ENCODE measurements at regions not wholly inside any gene's neighbourhood (a gene's known extent, or its start where the extent isn't known, plus 50 kb on each side); places are given as distances from the start of the nearest gene placed in this dataset.

GRCh38 chr3:156033428-156033827 is 87.0 kb upstream of the KCNAB1 start:
- no peak for TF ChIP-seq POLR2A (IDR thresholded peaks at IDR 0.05)
- TF ChIP-seq, protein P1, sequence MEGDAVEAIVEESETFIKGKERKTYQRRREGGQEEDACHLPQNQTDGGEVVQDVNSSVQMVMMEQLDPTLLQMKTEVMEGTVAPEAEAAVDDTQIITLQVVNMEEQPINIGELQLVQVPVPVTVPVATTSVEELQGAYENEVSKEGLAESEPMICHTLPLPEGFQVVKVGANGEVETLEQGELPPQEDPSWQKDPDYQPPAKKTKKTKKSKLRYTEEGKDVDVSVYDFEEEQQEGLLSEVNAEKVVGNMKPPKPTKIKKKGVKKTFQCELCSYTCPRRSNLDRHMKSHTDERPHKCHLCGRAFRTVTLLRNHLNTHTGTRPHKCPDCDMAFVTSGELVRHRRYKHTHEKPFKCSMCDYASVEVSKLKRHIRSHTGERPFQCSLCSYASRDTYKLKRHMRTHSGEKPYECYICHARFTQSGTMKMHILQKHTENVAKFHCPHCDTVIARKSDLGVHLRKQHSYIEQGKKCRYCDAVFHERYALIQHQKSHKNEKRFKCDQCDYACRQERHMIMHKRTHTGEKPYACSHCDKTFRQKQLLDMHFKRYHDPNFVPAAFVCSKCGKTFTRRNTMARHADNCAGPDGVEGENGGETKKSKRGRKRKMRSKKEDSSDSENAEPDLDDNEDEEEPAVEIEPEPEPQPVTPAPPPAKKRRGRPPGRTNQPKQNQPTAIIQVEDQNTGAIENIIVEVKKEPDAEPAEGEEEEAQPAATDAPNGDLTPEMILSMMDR (IDR thresholded peaks at IDR 0.05) = no peak

Data from esophagus squamous epithelium (tissue), 4 donors.